ENCODE measurements at regions not wholly inside any gene's neighbourhood (a gene's known extent, or its start where the extent isn't known, plus 50 kb on each side); places are given as distances from the start of the nearest gene placed in this dataset.

DNA sequence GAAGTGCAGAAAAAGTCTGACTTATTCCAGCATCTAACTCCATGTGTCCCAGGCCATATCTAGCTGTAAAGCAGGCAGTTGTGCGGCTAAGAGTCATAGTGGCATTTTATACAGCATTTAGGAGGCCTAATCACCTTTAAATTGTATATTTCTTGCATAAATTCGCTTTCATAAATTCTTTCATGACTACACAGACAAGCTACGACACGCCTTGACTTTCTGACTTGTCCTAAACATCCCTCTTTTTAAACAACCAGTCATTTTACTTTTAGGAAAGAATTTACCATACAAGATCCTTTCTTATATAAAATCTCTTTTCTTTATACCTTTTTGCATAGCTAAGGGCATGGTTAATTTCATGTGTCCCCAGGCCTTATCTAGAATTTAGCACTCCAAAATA lies 81.7 kb upstream of the THBS2 start:
- TF ChIP-seq, protein P1, sequence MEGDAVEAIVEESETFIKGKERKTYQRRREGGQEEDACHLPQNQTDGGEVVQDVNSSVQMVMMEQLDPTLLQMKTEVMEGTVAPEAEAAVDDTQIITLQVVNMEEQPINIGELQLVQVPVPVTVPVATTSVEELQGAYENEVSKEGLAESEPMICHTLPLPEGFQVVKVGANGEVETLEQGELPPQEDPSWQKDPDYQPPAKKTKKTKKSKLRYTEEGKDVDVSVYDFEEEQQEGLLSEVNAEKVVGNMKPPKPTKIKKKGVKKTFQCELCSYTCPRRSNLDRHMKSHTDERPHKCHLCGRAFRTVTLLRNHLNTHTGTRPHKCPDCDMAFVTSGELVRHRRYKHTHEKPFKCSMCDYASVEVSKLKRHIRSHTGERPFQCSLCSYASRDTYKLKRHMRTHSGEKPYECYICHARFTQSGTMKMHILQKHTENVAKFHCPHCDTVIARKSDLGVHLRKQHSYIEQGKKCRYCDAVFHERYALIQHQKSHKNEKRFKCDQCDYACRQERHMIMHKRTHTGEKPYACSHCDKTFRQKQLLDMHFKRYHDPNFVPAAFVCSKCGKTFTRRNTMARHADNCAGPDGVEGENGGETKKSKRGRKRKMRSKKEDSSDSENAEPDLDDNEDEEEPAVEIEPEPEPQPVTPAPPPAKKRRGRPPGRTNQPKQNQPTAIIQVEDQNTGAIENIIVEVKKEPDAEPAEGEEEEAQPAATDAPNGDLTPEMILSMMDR (conservative IDR thresholded peaks at IDR 0.05; ENCODE audit: low read depth, low read length) = no peak
- TF ChIP-seq EZH2 (IDR thresholded peaks at IDR 0.05; ENCODE audit: low read length, unreplicated experiment) = no peak

Measured in PC-3 (cell line).